ENCODE measurements at regions not wholly inside any gene's neighbourhood (a gene's known extent, or its start where the extent isn't known, plus 50 kb on each side); places are given as distances from the start of the nearest gene placed in this dataset.
"Not testable (repeated sequence)": the region's sequence is repeated elsewhere in the genome, so short reads cannot be mapped to it uniquely, and the experiment has no call there.

DNA sequence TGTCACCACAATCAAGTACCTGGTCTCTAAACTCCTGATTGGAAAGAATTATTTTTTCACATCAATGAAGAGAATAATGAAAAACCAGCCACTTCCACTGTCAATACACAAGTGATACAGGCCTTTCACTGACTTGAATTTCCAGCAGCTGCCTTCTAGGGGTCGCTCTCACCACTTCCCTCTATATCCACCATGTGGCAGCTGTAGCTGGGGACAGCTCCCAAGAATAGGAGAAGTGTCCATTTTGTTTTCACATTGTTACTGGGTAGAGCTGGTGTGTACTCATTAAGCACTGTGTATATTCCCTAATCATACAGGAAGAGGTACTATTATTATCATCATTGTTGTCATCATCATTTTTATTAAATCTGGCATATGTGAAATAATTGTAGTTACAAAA is 438.4 kb upstream of the SPTLC3 start:
- peak; percentile 36 for DNase-seq (ENCODE audit: extremely low spot score)
- TF ChIP-seq FOXA1 (IDR thresholded peaks at IDR 0.05) (no peak), NFRKB (IDR thresholded peaks at IDR 0.05) (no peak), ARNT (IDR thresholded peaks at IDR 0.05) (no peak), FOXM1 (IDR thresholded peaks at IDR 0.05; ENCODE audit: borderline replicate concordance) (no peak), SP1 (IDR thresholded peaks at IDR 0.05) (no peak), TARDBP (IDR thresholded peaks at IDR 0.05) (no peak), BHLHE40 (IDR thresholded peaks at IDR 0.05; ENCODE audit: borderline replicate concordance) (no peak)
- POLR2A ChIA-PET: no interaction called here
- CTCF ChIA-PET: interaction anchor here (0.6 kb wide), 1 partner anchor 38 kb away, joined by 3 read pairs; no protein-coding TSS in a partner anchor

DNA sequence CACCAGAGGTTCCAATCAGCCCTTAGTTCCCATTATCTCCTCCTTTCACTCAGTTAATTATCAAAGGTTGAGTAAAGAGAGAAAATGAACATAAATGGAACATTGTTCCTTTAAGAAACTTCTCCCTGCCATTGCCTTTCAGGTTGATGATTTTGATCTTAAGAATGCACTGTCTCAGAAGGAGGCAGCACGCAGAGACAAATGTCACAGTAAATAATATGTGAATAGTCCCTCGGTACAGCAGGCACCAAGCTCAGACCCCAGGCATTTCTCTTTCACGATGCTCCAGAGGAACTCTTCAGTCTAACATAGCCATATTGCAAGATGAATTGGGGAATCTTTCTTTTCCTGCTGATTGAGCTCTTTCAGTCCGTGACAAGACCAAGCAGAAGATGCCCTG is 435.3 kb upstream of the SPTLC3 start:
- DNase-seq (ENCODE audit: extremely low spot score): no peak
- POLR2A ChIA-PET: no interaction called here
- CTCF ChIA-PET: no interaction called here
- TF ChIP-seq ZNF384 (IDR thresholded peaks at IDR 0.05) (no peak), FOXA1 (IDR thresholded peaks at IDR 0.05) (no peak), FOXK2 (IDR thresholded peaks at IDR 0.05) (no peak), TARDBP (IDR thresholded peaks at IDR 0.05) (no peak), ARNT (IDR thresholded peaks at IDR 0.05) (no peak), SUZ12 (IDR thresholded peaks at IDR 0.05) (no peak), LEF1 (IDR thresholded peaks at IDR 0.05; ENCODE audit: borderline replicate concordance) (no peak)

DNA sequence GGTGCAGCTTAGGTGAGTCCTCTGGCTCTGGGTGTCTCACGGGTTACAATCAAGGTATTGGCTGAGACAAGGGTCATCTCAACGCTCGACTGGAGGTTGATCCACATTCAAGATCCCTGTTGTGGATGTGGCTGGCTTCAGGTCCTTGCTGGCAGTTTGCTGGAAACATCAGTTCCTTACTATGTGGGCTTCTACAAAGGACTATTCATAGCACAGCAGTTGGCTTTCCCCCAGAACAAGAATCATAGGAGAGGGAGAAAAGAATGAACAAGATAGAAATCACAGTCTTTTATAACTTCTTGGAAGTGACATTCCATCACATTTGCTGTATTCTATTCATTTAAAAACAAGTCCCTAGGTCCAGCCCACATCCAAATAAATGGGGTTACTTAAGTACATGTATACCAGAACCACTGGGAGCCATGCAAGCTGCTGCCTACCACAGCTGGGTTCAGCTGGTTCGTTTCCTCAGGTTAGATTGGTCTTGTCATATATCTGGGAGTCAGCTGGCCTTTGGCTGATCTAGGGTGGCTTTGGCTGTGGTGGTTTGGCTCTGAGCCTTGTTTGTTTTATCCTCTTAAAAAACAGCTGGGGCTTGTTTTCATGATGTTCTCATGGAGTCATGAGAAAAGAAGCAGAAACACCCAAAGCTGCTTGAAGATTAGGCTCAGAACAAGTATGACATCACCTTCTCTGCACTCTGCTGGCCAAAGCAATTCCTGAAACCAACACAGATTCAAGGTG is 433.2 kb upstream of the SPTLC3 start:
- DNase-seq (ENCODE audit: extremely low spot score): no peak
- ChIA-PET CTCF (no interaction called here), POLR2A (no interaction called here)
- TF ChIP-seq TARDBP (IDR thresholded peaks at IDR 0.05): no peak
- TF ChIP-seq NFRKB (IDR thresholded peaks at IDR 0.05): no peak
- TF ChIP-seq SUZ12 (IDR thresholded peaks at IDR 0.05): no peak
- TF ChIP-seq SP1 (IDR thresholded peaks at IDR 0.05): no peak
- TF ChIP-seq FOXM1 (IDR thresholded peaks at IDR 0.05; ENCODE audit: borderline replicate concordance): no peak
- TF ChIP-seq, protein P1, sequence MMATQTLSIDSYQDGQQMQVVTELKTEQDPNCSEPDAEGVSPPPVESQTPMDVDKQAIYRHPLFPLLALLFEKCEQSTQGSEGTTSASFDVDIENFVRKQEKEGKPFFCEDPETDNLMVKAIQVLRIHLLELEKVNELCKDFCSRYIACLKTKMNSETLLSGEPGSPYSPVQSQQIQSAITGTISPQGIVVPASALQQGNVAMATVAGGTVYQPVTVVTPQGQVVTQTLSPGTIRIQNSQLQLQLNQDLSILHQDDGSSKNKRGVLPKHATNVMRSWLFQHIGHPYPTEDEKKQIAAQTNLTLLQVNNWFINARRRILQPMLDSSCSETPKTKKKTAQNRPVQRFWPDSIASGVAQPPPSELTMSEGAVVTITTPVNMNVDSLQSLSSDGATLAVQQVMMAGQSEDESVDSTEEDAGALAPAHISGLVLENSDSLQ (IDR thresholded peaks at IDR 0.05): no peak
- TF ChIP-seq ARNT (IDR thresholded peaks at IDR 0.05): no peak
- TF ChIP-seq ELF4 (IDR thresholded peaks at IDR 0.05): no peak
- no peak for TF ChIP-seq FOXA1 (IDR thresholded peaks at IDR 0.05)
- TF ChIP-seq CTBP1 (IDR thresholded peaks at IDR 0.05; ENCODE audit: borderline replicate concordance): no peak
- no peak for TF ChIP-seq FOXK2 (IDR thresholded peaks at IDR 0.05)
- no peak for TF ChIP-seq LEF1 (IDR thresholded peaks at IDR 0.05; ENCODE audit: borderline replicate concordance)
- TF ChIP-seq BHLHE40 (IDR thresholded peaks at IDR 0.05; ENCODE audit: borderline replicate concordance): no peak
- no peak for TF ChIP-seq ZNF384 (IDR thresholded peaks at IDR 0.05)
- no peak for TF ChIP-seq L3MBTL2 (conservative IDR thresholded peaks at IDR 0.05)
- TF ChIP-seq HDGF (IDR thresholded peaks at IDR 0.05; ENCODE audit: borderline replicate concordance): no peak

DNA sequence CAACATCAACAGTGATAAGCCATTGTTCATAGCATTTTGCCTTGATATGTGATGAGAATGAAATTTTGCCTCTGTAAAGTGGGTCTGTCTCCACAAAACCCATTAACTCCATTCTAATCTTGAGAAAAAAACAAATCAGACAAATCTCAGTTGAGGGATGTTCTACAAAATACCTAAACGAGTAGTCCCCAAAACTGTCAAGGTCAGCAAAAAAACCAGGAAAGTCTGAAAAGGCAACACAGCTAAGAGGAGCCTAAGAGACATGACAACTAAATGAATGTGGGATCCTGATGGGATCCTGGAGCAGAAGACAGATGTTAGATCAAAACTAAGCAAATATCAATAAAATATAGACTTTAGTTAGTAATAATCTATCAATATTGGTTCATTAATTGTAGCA is 431.6 kb upstream of the SPTLC3 start:
- ChIA-PET POLR2A (no interaction called here), CTCF (no interaction called here)
- no peak for DNase-seq (ENCODE audit: extremely low spot score)
- TF ChIP-seq HDGF (IDR thresholded peaks at IDR 0.05; ENCODE audit: borderline replicate concordance) (no peak), ARNT (IDR thresholded peaks at IDR 0.05) (no peak), CTBP1 (IDR thresholded peaks at IDR 0.05; ENCODE audit: borderline replicate concordance) (no peak), ELF4 (IDR thresholded peaks at IDR 0.05) (no peak), LEF1 (IDR thresholded peaks at IDR 0.05; ENCODE audit: borderline replicate concordance) (no peak), BHLHE40 (IDR thresholded peaks at IDR 0.05; ENCODE audit: borderline replicate concordance) (no peak), L3MBTL2 (conservative IDR thresholded peaks at IDR 0.05) (no peak), FOXM1 (IDR thresholded peaks at IDR 0.05; ENCODE audit: borderline replicate concordance) (no peak), ZNF384 (IDR thresholded peaks at IDR 0.05) (no peak), SUZ12 (IDR thresholded peaks at IDR 0.05) (no peak), TARDBP (IDR thresholded peaks at IDR 0.05) (no peak)
- TF ChIP-seq, protein P1 (IDR thresholded peaks at IDR 0.05): no peak

DNA sequence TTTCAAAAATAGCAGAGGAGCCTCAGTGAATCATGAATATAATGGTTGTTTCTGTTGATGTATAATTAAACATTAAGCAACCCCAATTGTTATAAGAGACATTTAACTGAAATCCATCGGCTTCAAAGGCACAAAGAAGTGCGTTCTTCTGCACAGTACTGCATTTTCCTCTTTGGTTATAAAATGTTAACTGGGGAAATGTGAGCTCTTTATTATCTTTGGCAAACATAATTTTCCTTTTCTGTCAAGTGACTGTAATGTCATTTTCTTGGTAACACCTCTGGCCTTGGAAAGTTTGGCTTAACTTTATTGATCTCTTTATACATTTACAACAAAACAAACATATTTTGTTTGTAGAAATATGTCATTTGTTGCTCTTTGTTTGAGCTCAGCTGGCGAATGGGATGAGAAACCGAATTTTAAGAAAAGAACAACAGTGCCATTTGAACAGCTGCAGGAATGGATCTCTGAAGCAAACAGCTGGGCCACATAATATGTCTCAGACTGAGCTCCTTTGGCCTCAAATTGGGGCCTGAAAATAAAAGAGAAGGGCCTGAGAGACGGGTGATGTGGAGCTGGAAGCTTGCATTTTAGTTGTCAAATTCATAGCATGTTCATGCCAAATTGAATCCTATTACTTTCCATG is 427.0 kb upstream of the SPTLC3 start:
- DNase-seq (ENCODE audit: extremely low spot score): no peak
- TF ChIP-seq ARNT (IDR thresholded peaks at IDR 0.05): no peak
- TF ChIP-seq FOXA1 (IDR thresholded peaks at IDR 0.05): no peak
- TF ChIP-seq NFRKB (IDR thresholded peaks at IDR 0.05): no peak
- no peak for TF ChIP-seq ELF4 (IDR thresholded peaks at IDR 0.05)
- TF ChIP-seq, protein P1 (IDR thresholded peaks at IDR 0.05): no peak
- TF ChIP-seq HDGF (IDR thresholded peaks at IDR 0.05; ENCODE audit: borderline replicate concordance): no peak
- TF ChIP-seq FOXK2 (IDR thresholded peaks at IDR 0.05): no peak
- TF ChIP-seq FOXM1 (IDR thresholded peaks at IDR 0.05; ENCODE audit: borderline replicate concordance): no peak
- TF ChIP-seq SP1 (IDR thresholded peaks at IDR 0.05): no peak
- no peak for TF ChIP-seq BHLHE40 (IDR thresholded peaks at IDR 0.05; ENCODE audit: borderline replicate concordance)
- TF ChIP-seq L3MBTL2 (conservative IDR thresholded peaks at IDR 0.05): no peak
- TF ChIP-seq LEF1 (IDR thresholded peaks at IDR 0.05; ENCODE audit: borderline replicate concordance): no peak
- TF ChIP-seq CTBP1 (IDR thresholded peaks at IDR 0.05; ENCODE audit: borderline replicate concordance): no peak
- no peak for TF ChIP-seq TARDBP (IDR thresholded peaks at IDR 0.05)
- no peak for TF ChIP-seq ZNF384 (IDR thresholded peaks at IDR 0.05)
- no peak for TF ChIP-seq SUZ12 (IDR thresholded peaks at IDR 0.05)
- CTCF ChIA-PET: no interaction called here
- POLR2A ChIA-PET: no interaction called here

DNA sequence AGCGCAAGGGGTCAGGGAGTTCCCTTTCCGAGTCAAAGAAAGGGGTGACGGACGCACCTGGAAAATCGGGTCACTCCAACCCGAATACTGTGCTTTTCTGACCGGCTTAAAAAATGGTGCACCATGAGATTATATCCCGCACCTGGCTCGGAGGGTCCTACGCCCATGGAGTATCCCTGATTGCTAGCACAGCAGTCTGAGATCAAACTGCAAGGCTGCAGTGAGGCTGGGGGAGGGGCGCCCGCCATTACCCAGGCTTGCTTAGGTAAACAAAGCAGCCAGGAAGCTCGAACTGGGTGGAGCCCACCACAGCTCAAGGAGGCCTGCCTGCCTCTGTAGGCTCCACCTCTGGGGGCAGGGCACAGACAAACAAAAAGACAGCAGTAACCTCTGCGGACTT is 426.1 kb upstream of the SPTLC3 start:
- POLR2A ChIA-PET; CTCF ChIA-PET; DNase-seq (ENCODE audit: extremely low spot score): not testable (repeated sequence)

All from HEK293T (cell line).